Mesothelial cell of epicardium (in vitro differentiated cells): ENCODE measurements at regions not wholly inside any gene's neighbourhood (a gene's known extent, or its start where the extent isn't known, plus 50 kb on each side); places are given as distances from the start of the nearest gene placed in this dataset.

Experiments used
- DNase-seq, 2 experiments: peaks; one replicate each; pipeline ENCODE4 v3.0.0; 2021; ENCODE audit warnings: low spot score in 2 of 2; ENCODE audit not compliant: unreplicated experiment in 2 of 2
- H3K27ac Mint-ChIP-seq: 2 replicates; pipeline ENCODE4 v1.8.0; 2021; ENCODE audit warnings: mixed read lengths
- H3K27me3 Mint-ChIP-seq: 2 replicates; pipeline ENCODE4 v1.8.0; 2021; ENCODE audit warnings: low read depth, mixed read lengths
- H3K36me3 Mint-ChIP-seq: 2 replicates; pipeline ENCODE4 v1.8.0; 2021; ENCODE audit warnings: mixed read lengths
- H3K4me1 Mint-ChIP-seq: 2 replicates; pipeline ENCODE4 v1.8.0; 2021; ENCODE audit warnings: mixed read lengths
- H3K4me3 Mint-ChIP-seq: 2 replicates; pipeline ENCODE4 v1.8.0; 2021; ENCODE audit warnings: mild to moderate bottlenecking, moderate library complexity, mixed read lengths
- H3K9me3 Mint-ChIP-seq: 2 replicates; pipeline ENCODE4 v1.8.0; 2021; ENCODE audit warnings: mixed read lengths
- CTCF ChIP-seq: fragments of 200-600 bp; sonication (generic); IDR thresholded peaks from one replicate; pipeline ENCODE4 v1.5.0; 2021; ENCODE audit warnings: antibody characterized with exemption; ENCODE audit not compliant: unreplicated experiment

DNA sequence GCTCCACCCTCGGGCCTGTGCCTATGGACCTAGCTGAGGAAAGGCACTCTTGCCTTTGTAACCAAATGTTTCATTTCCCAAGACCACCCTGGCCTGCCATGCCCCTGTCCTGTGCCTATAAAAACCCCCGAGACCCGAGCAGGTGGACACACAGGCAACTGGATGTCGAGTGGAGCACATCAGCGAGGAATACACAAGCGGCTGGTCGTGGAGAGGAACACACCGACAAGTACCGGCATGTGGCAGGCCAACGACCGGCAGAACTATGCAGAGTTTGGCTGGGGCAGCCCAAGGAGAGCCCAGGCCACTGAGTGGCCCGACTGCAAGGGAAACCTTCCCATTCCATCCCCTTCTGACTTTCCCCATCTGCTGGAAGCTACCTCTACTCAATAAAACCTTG lies 1963.8 kb upstream of the CELF4 start:
- H3K4me3 Mint-ChIP-seq: no peak overlapping the region
- H3K4me1 Mint-ChIP-seq: no peaks in the 10 kb centered on the region
- DNase-seq: no peak
- no peak overlapping the region for H3K27ac Mint-ChIP-seq
- H3K27me3 Mint-ChIP-seq: no peaks in the 10 kb centered on the region
- TF ChIP-seq CTCF: no peak
- H3K36me3 Mint-ChIP-seq: no peaks in the 10 kb centered on the region
- H3K9me3 Mint-ChIP-seq: peaks cover 4% of the 10 kb centered on the region

DNA sequence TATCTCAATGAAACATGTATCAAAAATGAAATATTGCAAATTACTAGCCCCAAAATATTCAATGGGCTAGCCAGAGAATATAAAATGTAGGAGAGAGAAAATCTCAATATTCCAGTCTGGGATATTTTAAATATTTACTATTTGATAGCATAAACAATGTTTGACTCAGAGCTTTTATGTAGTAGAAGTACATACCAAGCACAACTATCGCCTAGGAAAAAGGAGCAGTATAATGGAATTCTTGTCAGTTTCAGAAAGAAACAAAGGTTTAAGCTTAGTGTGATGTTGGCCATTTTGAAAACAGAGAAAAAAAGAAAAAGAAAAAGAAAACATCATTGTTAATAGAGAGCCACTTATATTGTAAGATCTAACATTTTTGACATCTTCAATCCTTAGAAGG lies 1961.9 kb upstream of the CELF4 start:
- no peaks in the 10 kb centered on the region for H3K4me1 Mint-ChIP-seq
- no peak overlapping the region for H3K27ac Mint-ChIP-seq
- H3K27me3 Mint-ChIP-seq: no peaks in the 10 kb centered on the region
- no peak for TF ChIP-seq CTCF
- H3K4me3 Mint-ChIP-seq: no peak overlapping the region
- DNase-seq: no peak
- H3K36me3 Mint-ChIP-seq: no peaks in the 10 kb centered on the region
- peaks cover 4% of the 10 kb centered on the region for H3K9me3 Mint-ChIP-seq

DNA sequence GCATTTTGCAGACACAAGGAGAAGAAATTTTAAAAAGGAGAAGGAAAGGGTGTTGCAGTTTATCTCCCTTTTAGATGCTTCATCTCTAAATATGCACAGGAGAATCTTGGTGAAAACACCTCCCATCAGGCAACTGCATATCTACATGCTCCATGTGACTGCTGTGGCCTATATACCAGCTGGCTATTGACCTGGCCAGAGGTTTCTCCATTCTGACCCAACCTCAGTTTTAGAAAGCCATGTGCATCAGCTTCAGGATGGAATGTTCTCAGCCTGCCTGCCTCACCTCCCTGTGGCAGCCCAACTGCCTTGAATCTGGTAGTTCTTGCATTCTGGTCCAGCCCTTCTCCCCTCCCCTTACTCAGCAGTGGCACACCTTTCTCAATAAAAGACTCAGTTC lies 1958.8 kb upstream of the CELF4 start:
- no peak for TF ChIP-seq CTCF
- no peaks in the 10 kb centered on the region for H3K36me3 Mint-ChIP-seq
- no peak overlapping the region for H3K4me3 Mint-ChIP-seq
- no peaks in the 10 kb centered on the region for H3K27me3 Mint-ChIP-seq
- H3K9me3 Mint-ChIP-seq: peaks cover 7% of the 10 kb centered on the region
- H3K27ac Mint-ChIP-seq: no peak overlapping the region
- peaks cover 2% of the 10 kb centered on the region for H3K4me1 Mint-ChIP-seq
- no peak for DNase-seq

GRCh38 chr18:39523281-39523680 lies 1957.7 kb upstream of the CELF4 start:
- Mint-ChIP-seq H3K27ac (no peak overlapping the region), H3K4me1 (peaks cover 2% of the 10 kb centered on the region), H3K36me3 (no peaks in the 10 kb centered on the region), H3K9me3 (peaks cover 7% of the 10 kb centered on the region), H3K4me3 (no peak overlapping the region), H3K27me3 (no peaks in the 10 kb centered on the region)
- no peak for TF ChIP-seq CTCF
- no peak for DNase-seq

- no peak overlapping the region for H3K4me3 Mint-ChIP-seq
- no peak for TF ChIP-seq CTCF
These were observed 1955.6 kb upstream of the CELF4 start for GRCh38 chr18:39521164-39521563.

GRCh38 chr18:39519741-39520140 lies 1954.1 kb upstream of the CELF4 start:
- peaks cover 3% of the 10 kb centered on the region for H3K9me3 Mint-ChIP-seq
- no peak overlapping the region for H3K4me3 Mint-ChIP-seq
- no peaks in the 10 kb centered on the region for H3K27me3 Mint-ChIP-seq
- no peak overlapping the region for H3K27ac Mint-ChIP-seq
- H3K4me1 Mint-ChIP-seq: peaks cover 2% of the 10 kb centered on the region
- no peak for DNase-seq
- no peak for TF ChIP-seq CTCF
- no peaks in the 10 kb centered on the region for H3K36me3 Mint-ChIP-seq

More at GRCh38 chr18:39521164-39521563, 1955.6 kb upstream of the CELF4 start:
- no peak for DNase-seq
- Mint-ChIP-seq H3K4me1 (peaks cover 2% of the 10 kb centered on the region), H3K36me3 (no peaks in the 10 kb centered on the region), H3K27me3 (no peaks in the 10 kb centered on the region), H3K9me3 (peaks cover 3% of the 10 kb centered on the region), H3K27ac (no peak overlapping the region)
